GM12892 (cell line): ENCODE measurements at regions not wholly inside any gene's neighbourhood (a gene's known extent, or its start where the extent isn't known, plus 50 kb on each side); places are given as distances from the start of the nearest gene placed in this dataset.

Experiments
- POLR2A ChIP-seq: IDR thresholded peaks from 2 replicates; pipeline ENCODE4 v1.6.1; 2011; ENCODE audit warnings: low read depth, low read length, control low read depth
- TAF1 ChIP-seq: IDR thresholded peaks from 2 replicates; pipeline ENCODE4 v1.6.1; 2011; ENCODE audit warnings: low read depth, mild to moderate bottlenecking, control low read depth, low read length, borderline replicate concordance

DNA sequence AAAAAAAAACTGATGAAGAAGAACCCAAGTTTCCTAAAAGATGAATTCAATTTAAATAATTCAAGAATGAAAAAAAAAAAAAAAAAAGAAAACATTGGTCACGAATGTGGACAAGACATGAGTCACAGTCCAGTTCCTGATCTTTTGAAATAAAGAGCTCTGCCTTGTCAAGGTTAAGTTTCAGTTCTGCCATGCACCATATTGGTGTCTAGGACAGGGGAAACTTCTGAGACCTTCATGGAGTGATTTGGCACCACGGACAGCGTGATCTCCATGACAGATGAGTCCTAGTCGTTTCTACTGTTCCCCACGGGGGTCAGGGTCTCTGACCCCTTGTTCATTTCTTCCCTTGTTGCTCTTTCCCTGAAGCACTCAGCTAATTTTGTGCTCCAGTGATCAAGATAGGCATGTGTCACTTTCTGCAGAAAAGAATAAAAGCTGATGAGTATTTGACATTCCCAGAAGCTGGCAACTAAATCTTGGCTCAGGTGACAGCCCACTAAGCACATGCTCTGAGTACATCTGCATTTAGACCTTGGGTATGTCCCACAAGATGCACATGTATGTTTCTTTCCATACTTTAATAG, 1159.7 kb downstream of the BCL11B start:
- TF ChIP-seq POLR2A (no peak), TAF1 (no peak)
